Upper lobe of left lung (tissue), 6 donors: ENCODE measurements at regions not wholly inside any gene's neighbourhood (a gene's known extent, or its start where the extent isn't known, plus 50 kb on each side); places are given as distances from the start of the nearest gene placed in this dataset.

ENCODE experiments used
- ATAC-seq, 2 donors: fragments of 200-7000 bp; cut with Tn5 transposase; one replicate each; pipeline ENCODE4 v1.9.1; 2022; ENCODE audit warnings: mild to moderate bottlenecking in 2 of 2, moderate library complexity in 2 of 2; ENCODE audit not compliant: low FRiP score in 2 of 2
- DNase-seq, 2 donors: peaks; one replicate each; pipeline ENCODE4 v3.0.0-alpha.2; 2019 to 2020
- H3K27ac ChIP-seq, 4 donors: fragments of 200-600 bp; sonication (generic); one replicate each; pipeline ENCODE4 v1.5.1; 2016 to 2019
- H3K27me3 ChIP-seq, 4 donors: fragments of 200-600 bp; sonication (generic); one replicate each; pipeline ENCODE4 v1.5.1; 2017 to 2019
- H3K36me3 ChIP-seq, 4 donors: fragments of 200-600 bp; sonication (generic); one replicate each; pipeline ENCODE4 v1.5.1; 2016 to 2019
- H3K4me1 ChIP-seq, 4 donors: fragments of 200-600 bp; sonication (generic); one replicate each; pipeline ENCODE4 v1.5.1; 2018 to 2019
- H3K4me3 ChIP-seq, 4 donors: fragments of 200-600 bp; sonication (generic); one replicate each; pipeline ENCODE4 v1.5.1; 2017 to 2019; ENCODE audit warnings: mild to moderate bottlenecking in 2 of 4, moderate library complexity in 1 of 4
- H3K9me3 ChIP-seq, 4 donors: fragments of 200-600 bp; sonication (generic); one replicate each; pipeline ENCODE4 v1.5.1; 2018 to 2019
- EP300 ChIP-seq, 4 donors: sonication (generic); formaldehyde crosslinking; IDR thresholded peaks; one replicate each; pipeline ENCODE4 v1.5.1; 2017; ENCODE audit warnings: antibody characterized with exemption in 4 of 4, control low read depth in 2 of 4
- POLR2A ChIP-seq, 4 donors: fragments of 450-650 bp; IDR thresholded peaks; one replicate each; pipeline ENCODE4 v1.5.1; 2016 to 2017; ENCODE audit warnings: antibody characterized with exemption in 4 of 4, mild to moderate bottlenecking in 2 of 4
- POLR2AphosphoS5 ChIP-seq, 2 donors: sonication (generic); formaldehyde crosslinking; IDR thresholded peaks; one replicate each; pipeline ENCODE4 v1.5.1; 2017; ENCODE audit warnings: antibody characterized with exemption in 2 of 2
- WGBS, 2 donors: methylation state at CpG; one replicate each; pipeline ENCODE4 v1.1.5; 2017 to 2018; 5-methylcytosine and 5-hydroxymethylcytosine counted together
- TF ChIP-seq, protein P1 (sequence below), 6 experiments: fragments of 450-650 bp in 4 of 6; fragments of 200-600 bp in 2 of 6; sonication (generic) in 2 of 6; IDR thresholded peaks; one replicate each; pipeline ENCODE4 v1.5.1; 2016 to 2019; ENCODE audit warnings: antibody characterized with exemption in 6 of 6
- donor health status: DM: no; HTN: no; CAD: no; lungs with moderate emphysema.
- donor health status: DM: no; HTN: yes; CAD: no; lungs with severe emphysema.

GRCh38 chr3:193812791-193813500 lies 219.9 kb downstream of the OPA1 start:
- no peak overlapping the region for H3K4me3 ChIP-seq
- WGBS, 2 donors, result 84 to 88% methylated on average over 7 of the region's 7 CpGs
- H3K9me3 ChIP-seq, result no peaks in the 10 kb centered on the region
- DNase-seq (no peak), ATAC-seq (no peak)
- TF ChIP-seq POLR2A (IDR thresholded peaks at IDR 0.05), result no peak
- TF ChIP-seq POLR2AphosphoS5 (IDR thresholded peaks at IDR 0.05), result no peak
- TF ChIP-seq, protein P1, sequence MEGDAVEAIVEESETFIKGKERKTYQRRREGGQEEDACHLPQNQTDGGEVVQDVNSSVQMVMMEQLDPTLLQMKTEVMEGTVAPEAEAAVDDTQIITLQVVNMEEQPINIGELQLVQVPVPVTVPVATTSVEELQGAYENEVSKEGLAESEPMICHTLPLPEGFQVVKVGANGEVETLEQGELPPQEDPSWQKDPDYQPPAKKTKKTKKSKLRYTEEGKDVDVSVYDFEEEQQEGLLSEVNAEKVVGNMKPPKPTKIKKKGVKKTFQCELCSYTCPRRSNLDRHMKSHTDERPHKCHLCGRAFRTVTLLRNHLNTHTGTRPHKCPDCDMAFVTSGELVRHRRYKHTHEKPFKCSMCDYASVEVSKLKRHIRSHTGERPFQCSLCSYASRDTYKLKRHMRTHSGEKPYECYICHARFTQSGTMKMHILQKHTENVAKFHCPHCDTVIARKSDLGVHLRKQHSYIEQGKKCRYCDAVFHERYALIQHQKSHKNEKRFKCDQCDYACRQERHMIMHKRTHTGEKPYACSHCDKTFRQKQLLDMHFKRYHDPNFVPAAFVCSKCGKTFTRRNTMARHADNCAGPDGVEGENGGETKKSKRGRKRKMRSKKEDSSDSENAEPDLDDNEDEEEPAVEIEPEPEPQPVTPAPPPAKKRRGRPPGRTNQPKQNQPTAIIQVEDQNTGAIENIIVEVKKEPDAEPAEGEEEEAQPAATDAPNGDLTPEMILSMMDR (IDR thresholded peaks at IDR 0.05), result no peak
- no peak for TF ChIP-seq EP300 (IDR thresholded peaks at IDR 0.05)
- no peaks in the 10 kb centered on the region for H3K27me3 ChIP-seq
- no peaks in the 10 kb centered on the region for H3K36me3 ChIP-seq
- H3K27ac ChIP-seq, result no peak overlapping the region
- H3K4me1 ChIP-seq, result no peaks in the 10 kb centered on the region

- ATAC-seq, result no peak
- 78 to 84% methylated on average over 3 of the region's 3 CpGs for WGBS, 2 donors
- H3K36me3 ChIP-seq, result no peaks in the 10 kb centered on the region
Observed at GRCh38 chr3:193813501-193813830, 220.5 kb downstream of the OPA1 start.

DNA sequence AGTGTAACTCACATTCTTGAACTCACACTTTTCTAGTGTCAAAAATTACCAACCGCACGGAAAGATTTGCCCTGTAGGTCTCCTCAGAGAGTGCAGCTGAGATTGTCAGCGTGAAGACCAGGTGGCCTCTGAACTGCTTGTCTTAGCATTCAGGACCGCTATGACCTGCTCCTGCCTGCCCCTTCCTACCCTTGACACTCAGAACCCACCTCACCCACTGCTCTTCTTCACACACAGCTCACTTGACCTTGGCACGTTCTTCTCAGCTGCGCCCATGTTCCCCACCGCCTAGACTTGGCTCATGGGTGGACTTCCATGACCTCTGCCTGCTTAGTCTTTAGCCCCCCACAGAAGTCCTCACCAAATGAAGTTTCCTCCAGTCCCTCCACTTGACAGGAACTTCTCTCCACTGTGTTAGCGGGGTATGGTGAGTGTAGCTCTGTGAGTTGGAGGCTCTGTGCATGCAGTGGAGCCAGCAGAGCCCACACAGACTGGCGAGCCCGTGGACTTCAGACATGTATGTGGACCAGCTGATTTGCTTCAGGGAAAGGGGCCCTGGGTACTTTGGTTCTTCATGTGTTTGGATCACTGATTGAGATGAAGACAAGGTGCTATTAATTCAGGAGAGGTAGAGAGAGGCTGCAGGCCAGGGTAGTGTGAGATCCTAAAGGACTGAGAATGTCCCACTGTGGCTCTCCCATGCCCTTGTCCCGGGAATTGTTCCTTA lies 221.3 kb downstream of the OPA1 start:
- H3K36me3 ChIP-seq, result no peaks in the 10 kb centered on the region
- no peak for ATAC-seq
- TF ChIP-seq POLR2A (IDR thresholded peaks at IDR 0.05) (no peak), EP300 (IDR thresholded peaks at IDR 0.05) (no peak), POLR2AphosphoS5 (IDR thresholded peaks at IDR 0.05) (no peak)
- TF ChIP-seq, protein P1 (IDR thresholded peaks at IDR 0.05), result no peak
- DNase-seq, result no peak
- no peak overlapping the region for H3K27ac ChIP-seq
- no peaks in the 10 kb centered on the region for H3K27me3 ChIP-seq
- WGBS, 2 donors, result 88 to 89% methylated on average over 11 of the region's 11 CpGs
- H3K4me1 ChIP-seq, result no peaks in the 10 kb centered on the region
- H3K4me3 ChIP-seq, result no peak overlapping the region
- H3K9me3 ChIP-seq, result no peaks in the 10 kb centered on the region

More at GRCh38 chr3:193813501-193813830, 220.5 kb downstream of the OPA1 start:
- no peaks in the 10 kb centered on the region for H3K9me3 ChIP-seq
- no peak overlapping the region for H3K27ac ChIP-seq
- DNase-seq, result no peak
- H3K27me3 ChIP-seq, result no peaks in the 10 kb centered on the region
- no peaks in the 10 kb centered on the region for H3K4me1 ChIP-seq
- no peak overlapping the region for H3K4me3 ChIP-seq
- no peak for TF ChIP-seq POLR2AphosphoS5 (IDR thresholded peaks at IDR 0.05)
- no peak for TF ChIP-seq EP300 (IDR thresholded peaks at IDR 0.05)
- TF ChIP-seq, protein P1 (IDR thresholded peaks at IDR 0.05), result no peak
- no peak for TF ChIP-seq POLR2A (IDR thresholded peaks at IDR 0.05)

DNA sequence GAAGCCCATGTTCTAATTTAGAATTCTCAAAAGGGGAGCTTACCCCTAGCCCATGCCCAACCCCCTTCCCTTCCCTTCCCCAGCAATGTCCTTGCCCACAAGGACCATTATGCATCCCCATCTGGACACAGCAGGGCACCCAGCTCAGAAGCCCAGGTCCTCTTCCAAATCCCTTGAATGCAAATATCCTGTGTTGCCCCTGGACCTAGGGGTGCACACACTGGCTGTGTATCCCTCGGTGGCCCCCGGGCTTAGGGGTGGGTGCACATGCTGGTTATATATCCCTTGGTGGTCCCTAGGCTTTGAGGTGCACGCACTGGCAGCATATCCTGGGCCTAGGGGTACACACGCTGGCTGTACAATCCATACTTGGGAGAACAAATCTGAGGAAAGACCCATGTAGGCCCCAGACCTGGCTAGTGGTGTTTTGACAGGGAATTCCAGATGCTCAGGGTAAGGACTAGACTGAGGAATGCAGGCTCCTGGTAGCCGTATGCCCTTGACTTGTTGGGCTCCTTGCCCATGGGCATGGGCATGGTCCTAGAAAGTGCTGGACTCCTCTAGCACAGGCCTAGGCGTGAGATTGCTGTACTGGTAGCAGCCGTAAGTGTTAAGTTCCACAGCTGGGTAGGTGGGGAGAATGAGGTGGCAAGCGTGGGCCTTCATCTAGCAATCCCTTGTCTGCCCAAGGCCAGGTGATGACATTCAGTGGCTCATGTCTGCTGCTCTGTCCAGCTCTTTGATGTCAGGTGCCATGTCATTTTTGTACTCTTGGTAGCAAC lies 222.4 kb downstream of the OPA1 start:
- H3K27ac ChIP-seq, result no peak overlapping the region
- no peaks in the 10 kb centered on the region for H3K9me3 ChIP-seq
- no peaks in the 10 kb centered on the region for H3K27me3 ChIP-seq
- ATAC-seq, result no peak
- no peaks in the 10 kb centered on the region for H3K36me3 ChIP-seq
- no peak for TF ChIP-seq POLR2A (IDR thresholded peaks at IDR 0.05)
- no peak for TF ChIP-seq POLR2AphosphoS5 (IDR thresholded peaks at IDR 0.05)
- TF ChIP-seq, protein P1 (IDR thresholded peaks at IDR 0.05), result no peak
- no peak for TF ChIP-seq EP300 (IDR thresholded peaks at IDR 0.05)
- 93 to 98% methylated on average over 6 to 8 of the region's 8 CpGs for WGBS, 2 donors
- H3K4me3 ChIP-seq, result no peak overlapping the region
- H3K4me1 ChIP-seq, result no peaks in the 10 kb centered on the region
- no peak for DNase-seq
